Fibroblast of lung (primary cell): ENCODE measurements at regions not wholly inside any gene's neighbourhood (a gene's known extent, or its start where the extent isn't known, plus 50 kb on each side); places are given as distances from the start of the nearest gene placed in this dataset.

ENCODE experiments used
- CTCF ChIP-seq, 2 donors: IDR thresholded peaks in 1 of 2; conservative IDR thresholded peaks in 1 of 2; 1 replicate in 1 of 2; 2 replicates in 1 of 2; pipeline ENCODE4 v1.5.1; 2011 to 2012; ENCODE audit warnings: low read length in 2 of 2, control low read depth in 1 of 2, inconsistent platforms in 1 of 2, low read depth in 1 of 2, mild to moderate bottlenecking in 1 of 2
- EZH2 ChIP-seq: IDR thresholded peaks from 2 replicates; pipeline ENCODE4 v1.5.1; 2012; ENCODE audit warnings: low read length, control low read depth, mild to moderate bottlenecking; ENCODE audit errors: missing control alignments

GRCh38 chr15:34642247-34642646, 58.8 kb upstream of the GOLGA8B start:
- TF ChIP-seq CTCF (conservative IDR thresholded peaks at IDR 0.05 in 1 of 2, IDR thresholded peaks at IDR 0.05 in 1 of 2; ENCODE audit: low read depth in 1 of 2, low read length in 2 of 2) (no peak), EZH2 (no peak)
